HL-60 (cell line): ENCODE measurements at regions not wholly inside any gene's neighbourhood (a gene's known extent, or its start where the extent isn't known, plus 50 kb on each side); places are given as distances from the start of the nearest gene placed in this dataset.
"Not testable (repeated sequence)": the region's sequence is repeated elsewhere in the genome, so short reads cannot be mapped to it uniquely, and the experiment has no call there.

ENCODE experiments used
- DNase-seq, 2 experiments: peaks; one replicate each; pipeline ENCODE4 v3.0.0-alpha.2; 2010 to 2020; ENCODE audit warnings: low read depth in 1 of 2, low spot score in 1 of 2
- H3K27ac ChIP-seq: fragments of 250-450 bp; sonication (Bioruptor Pico); replicated peaks from 2 replicates; pipeline ENCODE4 v1.5.1; 2020; ENCODE audit warnings: mild to moderate bottlenecking, moderate library complexity
- H3K27me3 ChIP-seq: fragments of 250-450 bp; sonication (Bioruptor Pico); 2 replicates; pipeline ENCODE4 v1.5.1; 2021; ENCODE audit warnings: mild to moderate bottlenecking, moderate library complexity; ENCODE audit not compliant: insufficient read depth, poor library complexity, severe bottlenecking
- H3K4me3 ChIP-seq: replicated peaks from 2 replicates; pipeline ENCODE4 v1.5.1; 2011; ENCODE audit warnings: mild to moderate bottlenecking, control low read depth, low read length; ENCODE audit not compliant: insufficient read depth
- CTCF ChIP-seq: IDR thresholded peaks from one replicate; pipeline ENCODE4 v1.5.1; 2011; ENCODE audit warnings: low read length, control low read depth, inconsistent platforms; ENCODE audit not compliant: insufficient read depth
- GABPA ChIP-seq: IDR thresholded peaks from 2 replicates; pipeline ENCODE4 v1.6.1; 2012; ENCODE audit warnings: low read depth
- POLR2AphosphoS5 ChIP-seq: IDR thresholded peaks from 2 replicates; pipeline ENCODE4 v1.6.1; 2012; ENCODE audit warnings: low read depth
- REST ChIP-seq: IDR thresholded peaks from 2 replicates; pipeline ENCODE4 v1.6.1; 2012; ENCODE audit warnings: low read depth; ENCODE audit not compliant: insufficient replicate concordance
- SPI1 ChIP-seq: IDR thresholded peaks from 2 replicates; pipeline ENCODE4 v1.6.1; 2012; ENCODE audit warnings: low read depth, mild to moderate bottlenecking, borderline replicate concordance

DNA sequence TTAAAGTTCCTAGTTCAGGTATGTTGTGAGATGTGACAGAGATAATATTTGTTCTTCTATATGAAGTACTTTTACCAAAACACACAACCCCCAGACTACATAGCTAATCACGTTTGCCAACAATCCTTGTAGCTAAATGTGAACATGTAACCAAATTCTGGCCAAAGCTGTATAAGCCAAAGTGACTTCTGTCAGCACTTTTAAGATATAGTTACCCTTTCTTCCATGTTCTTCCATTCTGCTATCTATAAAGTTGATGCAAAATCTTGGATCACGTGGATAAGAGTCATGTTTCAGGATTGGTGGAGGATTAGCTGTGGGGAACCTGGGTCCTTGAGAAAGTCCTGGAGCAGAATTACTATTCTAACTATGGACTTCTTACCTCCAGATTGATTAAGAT is 1366.6 kb downstream of the FSCB start:
- no peak overlapping the region for H3K4me3 ChIP-seq
- no peak for TF ChIP-seq REST
- TF ChIP-seq POLR2AphosphoS5 = no peak
- TF ChIP-seq SPI1 = no peak
- no peak for TF ChIP-seq GABPA
- no peak for TF ChIP-seq CTCF
- H3K27ac ChIP-seq = no peak overlapping the region
- no peaks in the 10 kb centered on the region for H3K27me3 ChIP-seq
- DNase-seq = no peak

DNA sequence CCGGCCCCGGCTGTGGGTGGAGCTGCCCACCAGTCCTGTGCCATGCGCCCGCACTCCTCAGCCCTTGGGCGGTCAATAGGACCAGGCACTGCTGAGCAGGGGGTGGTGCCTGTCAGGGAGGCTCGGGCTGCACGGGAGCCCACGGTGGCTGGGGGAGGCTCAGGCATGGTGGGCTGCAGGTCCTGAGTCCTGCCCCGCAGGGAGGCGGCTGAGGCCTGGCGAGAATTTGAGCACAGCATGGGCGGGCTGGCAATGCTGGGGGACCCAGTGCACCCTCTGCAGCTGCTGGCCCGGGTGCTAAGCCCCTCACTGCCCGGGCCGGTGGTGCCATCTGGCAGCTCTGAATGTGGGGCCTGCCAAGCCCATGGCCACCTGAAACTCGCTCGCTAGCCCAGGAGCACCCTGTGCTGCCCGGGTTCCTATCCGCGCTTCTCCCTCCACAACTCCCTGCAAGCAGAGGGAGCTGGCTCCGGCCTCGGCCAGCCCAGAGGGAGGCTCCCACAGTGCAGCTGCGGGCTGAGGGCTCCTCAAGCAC is 1371.1 kb downstream of the FSCB start:
- TF ChIP-seq POLR2AphosphoS5 (no peak), REST (no peak)
- Histone ChIP-seq H3K27ac (no peak overlapping the region), H3K4me3 (no peak overlapping the region), H3K27me3 (no peaks in the 10 kb centered on the region)
- DNase-seq = no peak

GRCh38 chr14:43132441-43132840 is 1374.6 kb downstream of the FSCB start:
- H3K27me3 ChIP-seq = no peaks in the 10 kb centered on the region
- H3K4me3 ChIP-seq = no peak overlapping the region
- DNase-seq = no peak
- no peak overlapping the region for H3K27ac ChIP-seq
- TF ChIP-seq SPI1 (no peak), POLR2AphosphoS5 (no peak), CTCF (no peak), GABPA (no peak), REST (no peak)

DNA sequence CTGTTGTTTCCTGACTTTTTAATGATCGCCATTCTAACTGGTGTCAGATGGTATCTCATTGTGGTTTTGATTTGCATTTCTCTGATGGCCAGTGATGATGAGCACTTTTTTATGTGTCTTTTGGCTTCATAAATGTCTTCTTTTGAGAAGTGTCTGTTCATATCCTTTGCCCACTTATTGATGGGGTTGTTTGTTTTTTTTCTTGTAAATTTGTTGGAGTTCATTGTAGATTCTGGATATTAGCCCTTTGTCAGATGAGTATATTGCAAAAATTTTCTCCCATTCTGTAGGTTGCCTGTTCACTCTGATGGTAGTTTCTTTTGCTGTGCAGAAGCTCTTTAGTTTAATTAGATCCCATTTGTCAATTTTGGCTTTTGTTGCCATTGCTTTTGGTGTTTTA is 1378.7 kb downstream of the FSCB start:
- not testable (repeated sequence) for H3K4me3 ChIP-seq, DNase-seq, H3K27ac ChIP-seq, H3K27me3 ChIP-seq

DNA sequence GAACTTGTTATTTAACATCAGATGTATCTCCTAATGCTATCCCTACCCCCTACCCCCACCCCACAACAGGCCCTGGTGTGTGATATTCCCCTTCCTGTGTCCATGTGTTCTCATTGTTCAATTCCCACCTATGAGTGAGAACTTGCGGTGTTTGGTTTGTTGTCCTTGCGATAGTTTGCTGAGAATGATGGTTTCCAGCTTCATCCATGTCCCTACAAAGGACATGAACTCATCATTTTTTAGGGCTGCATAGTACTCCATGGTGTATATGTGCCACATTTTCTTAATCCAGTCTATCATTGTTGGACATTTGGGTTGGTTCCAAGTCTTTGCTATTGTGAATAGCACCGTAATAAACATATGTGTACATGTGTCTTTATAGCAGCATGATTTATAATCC is 1379.2 kb downstream of the FSCB start:
- not testable (repeated sequence) for DNase-seq, H3K27ac ChIP-seq, H3K27me3 ChIP-seq, H3K4me3 ChIP-seq
